Lung (tissue), 11 donors: ENCODE measurements at regions not wholly inside any gene's neighbourhood (a gene's known extent, or its start where the extent isn't known, plus 50 kb on each side); places are given as distances from the start of the nearest gene placed in this dataset.

Source experiments
- ATAC-seq: fragments of 200-7000 bp; cut with Tn5 transposase; one replicate; pipeline ENCODE4 v1.9.1; 2020; ENCODE audit warnings: moderate number of reproducible peaks; ENCODE audit not compliant: insufficient read depth, low FRiP score
- DNase-seq, 3 donors: peaks; one replicate each; pipeline ENCODE4 v3.0.0-alpha.2; 2013 to 2017
- H3K27ac ChIP-seq, 2 donors: one replicate each; pipeline ENCODE4 v1.5.1; 2013; ENCODE audit warnings: mild to moderate bottlenecking in 2 of 2, moderate library complexity in 2 of 2, control low read depth in 1 of 2, inconsistent platforms in 1 of 2, low read depth in 1 of 2, low read length in 1 of 2
- H3K27me3 ChIP-seq, 3 donors: one replicate each; pipeline ENCODE4 v1.5.1; 2013; ENCODE audit warnings: low read length in 2 of 3; ENCODE audit not compliant: control insufficient read depth in 3 of 3, insufficient read depth in 3 of 3
- H3K36me3 ChIP-seq, 4 donors: one replicate each; pipeline ENCODE4 v1.5.1; 2013; ENCODE audit warnings: low read length in 4 of 4, mild to moderate bottlenecking in 1 of 4, moderate library complexity in 1 of 4; ENCODE audit not compliant: control insufficient read depth in 4 of 4, insufficient read depth in 4 of 4
- H3K4me1 ChIP-seq, 5 donors: one replicate each; pipeline ENCODE4 v1.5.1; 2013; ENCODE audit warnings: low read length in 5 of 5, mild to moderate bottlenecking in 2 of 5, moderate library complexity in 1 of 5; ENCODE audit not compliant: control insufficient read depth in 5 of 5, insufficient read depth in 5 of 5
- H3K4me3 ChIP-seq: one replicate; pipeline ENCODE4 v1.5.1; 2013; ENCODE audit warnings: mild to moderate bottlenecking, control low read depth, moderate library complexity
- H3K9ac ChIP-seq, 2 donors: one replicate each; pipeline ENCODE4 v1.5.1; 2013; ENCODE audit warnings: low read length in 2 of 2, control low read depth in 1 of 2; ENCODE audit not compliant: insufficient read depth in 1 of 2
- H3K9me3 ChIP-seq, 4 donors: one replicate each; pipeline ENCODE4 v1.5.1; 2013; ENCODE audit warnings: low read length in 3 of 4, mild to moderate bottlenecking in 1 of 4, moderate library complexity in 1 of 4; ENCODE audit not compliant: control insufficient read depth in 4 of 4, insufficient read depth in 3 of 4
- WGBS, 2 donors: extraction: QIAGEN DNeasy Blood & Tissue Kit; methylation state at CpG; one replicate each; pipeline ENCODE4 v1.1.7; 2013; 5-methylcytosine and 5-hydroxymethylcytosine counted together
- TF ChIP-seq, protein P1 (sequence below): IDR thresholded peaks from 2 replicates; pipeline ENCODE4 v1.5.1; 2012; ENCODE audit warnings: mild to moderate bottlenecking; ENCODE audit errors: control extremely low read depth, extremely low read depth
- donor health status: control.
- donor health status: control.
- donor health status: Bipolar disorder and iron deficiency.
- donor health status: healthy.
- donor health status: DM: yes; HTN: yes; CAD: no.

DNA sequence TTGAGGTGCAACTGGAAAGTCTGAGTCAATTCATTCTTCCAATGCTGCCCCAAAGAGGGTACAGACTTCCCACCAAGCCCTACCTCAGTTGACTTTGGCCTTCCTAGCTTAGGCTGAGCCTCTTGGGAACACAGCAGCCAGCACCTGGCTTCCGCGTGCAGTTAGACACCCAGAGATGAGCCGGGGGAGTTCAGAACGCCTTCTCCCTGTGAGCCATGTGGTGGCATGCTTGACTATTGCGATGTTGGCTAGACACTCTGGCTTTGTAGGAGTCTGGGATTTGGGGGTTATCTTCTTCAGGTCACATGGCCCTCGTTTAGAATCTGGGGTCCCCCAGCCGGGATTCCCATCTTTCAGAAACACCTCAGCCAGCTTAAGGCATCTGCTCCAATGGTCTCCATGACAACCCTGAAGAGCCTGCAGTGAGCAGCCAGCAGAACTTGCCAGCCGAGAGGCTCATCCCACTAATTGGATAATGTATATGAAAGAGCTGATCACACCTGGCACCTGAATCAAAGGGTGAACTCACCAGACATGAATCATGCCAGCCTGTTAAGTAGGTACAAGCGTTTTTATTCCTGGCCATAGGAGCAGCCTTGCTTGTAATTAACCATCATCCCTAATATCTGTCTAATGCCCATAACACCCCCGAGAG, 167.5 kb downstream of the SYK start:
- no peak overlapping the region for H3K9ac ChIP-seq
- ATAC-seq (no peak), DNase-seq (no peak)
- 84 to 94% methylated on average over 10 of the region's 10 CpGs for whole genome bisulfite sequencing, 2 donors
- peaks cover 0 to 2% (median 0%) of the 10 kb centered on the region in 4 donors for H3K9me3 ChIP-seq
- no peak overlapping the region for H3K27ac ChIP-seq
- TF ChIP-seq, protein P1, sequence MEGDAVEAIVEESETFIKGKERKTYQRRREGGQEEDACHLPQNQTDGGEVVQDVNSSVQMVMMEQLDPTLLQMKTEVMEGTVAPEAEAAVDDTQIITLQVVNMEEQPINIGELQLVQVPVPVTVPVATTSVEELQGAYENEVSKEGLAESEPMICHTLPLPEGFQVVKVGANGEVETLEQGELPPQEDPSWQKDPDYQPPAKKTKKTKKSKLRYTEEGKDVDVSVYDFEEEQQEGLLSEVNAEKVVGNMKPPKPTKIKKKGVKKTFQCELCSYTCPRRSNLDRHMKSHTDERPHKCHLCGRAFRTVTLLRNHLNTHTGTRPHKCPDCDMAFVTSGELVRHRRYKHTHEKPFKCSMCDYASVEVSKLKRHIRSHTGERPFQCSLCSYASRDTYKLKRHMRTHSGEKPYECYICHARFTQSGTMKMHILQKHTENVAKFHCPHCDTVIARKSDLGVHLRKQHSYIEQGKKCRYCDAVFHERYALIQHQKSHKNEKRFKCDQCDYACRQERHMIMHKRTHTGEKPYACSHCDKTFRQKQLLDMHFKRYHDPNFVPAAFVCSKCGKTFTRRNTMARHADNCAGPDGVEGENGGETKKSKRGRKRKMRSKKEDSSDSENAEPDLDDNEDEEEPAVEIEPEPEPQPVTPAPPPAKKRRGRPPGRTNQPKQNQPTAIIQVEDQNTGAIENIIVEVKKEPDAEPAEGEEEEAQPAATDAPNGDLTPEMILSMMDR, result no peak
- H3K36me3 ChIP-seq, result no peaks in the 10 kb centered on the region
- H3K4me1 ChIP-seq, result peaks cover 0 to 3% (median 0%) of the 10 kb centered on the region in 5 donors
- no peak overlapping the region for H3K4me3 ChIP-seq
- H3K27me3 ChIP-seq, result no peaks in the 10 kb centered on the region

DNA sequence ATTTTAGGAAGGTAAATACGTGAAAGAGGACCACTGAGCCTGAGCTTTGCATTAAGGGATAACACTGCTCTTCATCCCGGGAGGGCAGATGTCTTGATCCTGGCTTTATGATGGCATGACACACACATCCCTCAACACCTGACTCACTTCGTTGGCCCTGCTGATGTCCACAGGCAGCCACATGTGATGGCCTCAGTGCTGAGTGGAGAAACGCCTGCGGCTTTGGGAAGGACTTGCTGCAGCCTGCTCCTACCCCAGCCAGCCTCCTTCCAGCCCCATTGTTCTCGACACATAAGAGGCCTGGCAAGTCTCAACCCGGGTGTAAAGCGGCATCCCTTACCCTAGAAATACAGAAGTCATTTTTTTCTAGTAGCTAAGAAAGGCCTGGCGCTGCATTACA, 169.0 kb downstream of the SYK start:
- no peak for ATAC-seq
- TF ChIP-seq, protein P1, result no peak
- Histone ChIP-seq H3K9ac (no peak overlapping the region), H3K4me1 (no peaks in the 10 kb centered on the region), H3K4me3 (no peak overlapping the region), H3K27ac (no peak overlapping the region), H3K27me3 (no peaks in the 10 kb centered on the region), H3K9me3 (peaks cover 0 to 2% (median 0%) of the 10 kb centered on the region in 4 donors), H3K36me3 (no peaks in the 10 kb centered on the region)
- WGBS, 2 donors, result 87 to 94% methylated on average over 9 of the region's 9 CpGs
- no peak for DNase-seq

DNA sequence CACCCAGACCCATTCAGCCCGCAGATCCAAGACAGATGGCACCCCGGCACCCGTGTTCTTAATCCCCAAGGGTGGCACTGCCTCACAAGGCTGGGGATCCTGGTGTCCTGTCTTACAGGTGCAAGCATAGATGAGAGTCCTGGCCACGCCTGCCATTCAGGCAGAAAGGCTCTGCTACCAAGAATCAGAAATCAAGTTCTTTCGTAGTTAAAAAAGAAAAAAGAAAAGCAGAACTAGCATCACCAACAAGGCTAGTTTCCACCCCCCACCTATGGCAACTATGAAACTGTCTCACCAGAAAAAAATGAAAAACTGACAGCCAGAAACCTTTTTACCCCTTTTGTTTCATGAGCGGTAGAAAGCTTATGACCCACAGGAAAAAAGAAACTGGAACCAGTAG, 170.4 kb downstream of the SYK start:
- TF ChIP-seq, protein P1, result no peak
- 84 to 87% methylated on average over 6 of the region's 6 CpGs for WGBS, 2 donors
- Histone ChIP-seq H3K4me3 (no peak overlapping the region), H3K9ac (no peak overlapping the region), H3K9me3 (peaks cover 0 to 3% (median 0%) of the 10 kb centered on the region in 4 donors), H3K4me1 (no peaks in the 10 kb centered on the region), H3K27me3 (no peaks in the 10 kb centered on the region), H3K27ac (no peak overlapping the region), H3K36me3 (no peaks in the 10 kb centered on the region)
- ATAC-seq (no peak), DNase-seq (no peak)

DNA sequence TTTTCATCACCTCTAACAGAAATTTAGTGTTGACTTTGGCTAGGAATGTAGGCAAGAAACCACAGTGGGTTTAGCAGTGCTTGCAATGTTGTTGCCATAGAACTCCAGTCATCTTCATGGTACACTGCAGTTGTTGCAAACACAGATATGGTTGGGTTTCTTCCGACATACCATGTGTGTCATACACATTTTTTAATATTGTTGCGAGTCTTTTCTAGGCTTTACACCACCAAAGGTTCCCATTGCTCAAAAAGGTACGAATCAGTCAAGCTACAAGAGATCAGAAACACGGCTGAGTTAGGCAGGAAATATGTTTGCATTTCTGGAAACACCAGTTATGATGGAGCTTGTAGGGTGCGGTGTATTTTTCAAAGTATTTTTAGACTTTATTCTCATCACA, 172.4 kb downstream of the SYK start:
- TF ChIP-seq, protein P1, result no peak
- Histone ChIP-seq H3K9me3 (peaks cover 0 to 6% (median 0%) of the 10 kb centered on the region in 4 donors), H3K4me1 (no peaks in the 10 kb centered on the region), H3K27me3 (no peaks in the 10 kb centered on the region), H3K4me3 (no peak overlapping the region), H3K27ac (no peak overlapping the region), H3K36me3 (no peaks in the 10 kb centered on the region), H3K9ac (no peak overlapping the region)
- DNase-seq (no peak), ATAC-seq (no peak)
- 71 to 72% methylated on average over 5 of the region's 5 CpGs for WGBS, 2 donors
